GM21367 (cell line): ENCODE measurements at regions not wholly inside any gene's neighbourhood (a gene's known extent, or its start where the extent isn't known, plus 50 kb on each side); places are given as distances from the start of the nearest gene placed in this dataset.

Experiments used
- ATAC-seq: cut with Tn5 transposase; IDR thresholded peaks from one replicate; pipeline ENCODE4 v1.9.1; 2021; ENCODE audit not compliant: unreplicated experiment

DNA sequence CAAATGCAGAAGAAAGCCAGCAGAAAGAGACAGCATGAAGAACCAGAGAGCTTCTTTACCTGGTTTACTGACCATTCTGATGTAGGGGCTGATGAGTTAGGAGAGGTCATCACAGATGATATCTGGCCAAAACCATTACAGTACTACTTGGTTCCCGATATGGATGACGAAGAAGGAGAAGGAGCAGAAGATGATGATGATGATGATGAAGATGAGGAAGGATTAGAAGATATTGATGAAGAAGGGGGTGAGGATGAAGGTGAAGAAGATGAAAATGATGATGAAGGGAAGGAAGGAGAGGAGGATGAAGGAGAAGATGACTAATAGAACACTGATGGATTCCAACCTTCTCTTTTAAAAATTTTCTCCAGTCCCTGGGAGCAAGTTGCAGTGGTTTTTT, 178.2 kb upstream of the CRY1 start:
- ATAC-seq = no peak

GRCh38 chr12:107275530-107275929, 182.2 kb upstream of the CRY1 start:
- ATAC-seq = no peak

DNA sequence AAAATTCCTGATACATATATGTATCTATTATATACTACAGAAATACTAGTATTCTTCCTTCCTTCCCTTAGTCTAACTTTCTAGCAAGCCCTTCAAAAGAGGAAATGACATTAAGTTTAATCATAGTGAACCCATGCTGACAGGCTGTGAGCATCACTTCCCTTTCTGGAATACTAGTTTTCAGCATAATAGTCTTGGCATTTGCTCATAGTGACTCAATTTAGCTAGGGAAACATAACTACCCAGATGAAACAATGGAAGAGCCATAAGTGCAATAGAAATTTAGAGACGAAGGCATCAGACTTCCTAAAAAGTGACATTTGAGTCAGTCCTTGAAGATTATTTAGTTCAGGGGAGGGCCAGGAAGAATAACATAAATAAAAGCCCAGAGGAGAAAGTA, 184.5 kb upstream of the CRY1 start:
- no peak for ATAC-seq

DNA sequence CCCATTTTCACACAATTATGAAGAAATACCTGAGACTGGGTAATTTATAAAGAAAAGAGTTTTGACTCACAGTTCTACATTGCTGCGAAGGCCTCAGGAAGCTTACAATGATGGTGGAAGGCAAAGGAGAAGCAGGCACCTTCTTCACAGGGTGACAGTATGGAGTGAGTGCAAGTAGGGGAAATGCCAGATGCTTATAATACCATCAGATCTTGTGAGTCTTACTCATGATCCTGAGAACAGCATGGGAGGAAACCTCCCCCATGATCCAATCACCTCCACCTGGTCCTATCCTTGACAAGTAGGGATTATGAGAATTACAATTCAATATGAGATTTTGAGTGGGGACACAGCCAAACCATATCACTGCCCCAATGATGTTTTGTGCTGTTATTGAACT, 189.3 kb upstream of the CRY1 start:
- no peak for ATAC-seq

GRCh38 chr12:107283652-107284051, 190.3 kb upstream of the CRY1 start:
- ATAC-seq = no peak

DNA sequence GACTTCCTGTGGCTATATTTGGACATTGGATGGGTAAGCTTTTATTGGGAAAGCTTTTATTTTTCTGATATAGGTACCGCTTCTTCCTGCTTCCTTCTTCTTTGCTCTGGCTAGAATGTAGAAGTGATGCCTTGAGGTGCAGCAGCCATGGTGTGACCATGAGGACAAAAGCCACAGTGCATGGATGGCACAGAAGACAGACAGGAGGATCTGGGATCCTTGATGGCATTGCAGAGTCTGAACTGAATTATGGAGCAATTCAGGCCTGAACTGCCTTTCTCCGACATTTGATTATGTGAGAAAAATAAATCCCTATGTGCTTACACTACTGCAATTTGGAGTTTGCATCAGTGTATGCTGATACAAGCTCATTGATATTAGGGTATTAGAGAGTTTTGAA, 191.3 kb upstream of the CRY1 start:
- no peak for ATAC-seq

GRCh38 chr12:107287436-107288413, 194.4 kb upstream of the CRY1 start:
- no peak for ATAC-seq

DNA sequence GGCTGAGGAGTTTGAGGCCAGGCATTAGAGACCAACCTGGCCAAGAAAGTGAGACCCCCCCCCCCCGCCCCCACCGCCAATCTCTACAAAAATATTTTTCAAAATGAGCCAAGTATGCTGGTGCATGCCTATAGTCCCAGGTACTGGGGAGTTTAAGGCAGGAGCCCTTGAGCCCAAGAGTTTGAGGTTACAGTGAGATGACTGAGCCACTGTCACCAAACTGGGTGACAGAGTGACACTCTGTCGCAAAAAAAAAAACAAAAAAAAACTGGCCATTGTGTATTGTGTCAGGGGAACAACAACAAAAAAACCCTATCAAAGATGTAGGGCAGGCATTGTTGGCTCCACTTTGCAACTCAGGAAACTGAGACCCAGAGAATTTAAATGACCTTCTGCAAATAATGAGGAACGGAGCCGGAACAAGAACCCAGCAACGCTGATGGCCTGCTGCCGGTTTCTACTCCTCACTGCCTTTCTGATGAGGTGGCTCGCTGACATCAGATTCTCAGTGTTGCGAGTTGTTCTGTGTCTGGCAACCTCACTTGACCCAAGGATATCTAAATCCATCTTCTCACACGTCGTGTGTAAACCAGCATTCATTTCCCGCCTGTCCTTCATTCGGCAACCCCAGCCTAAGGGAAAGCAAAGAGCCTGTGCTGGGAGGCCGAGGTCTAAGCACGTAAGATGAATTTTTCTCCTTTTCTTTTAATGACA, 195.2 kb upstream of the CRY1 start:
- no peak for ATAC-seq

DNA sequence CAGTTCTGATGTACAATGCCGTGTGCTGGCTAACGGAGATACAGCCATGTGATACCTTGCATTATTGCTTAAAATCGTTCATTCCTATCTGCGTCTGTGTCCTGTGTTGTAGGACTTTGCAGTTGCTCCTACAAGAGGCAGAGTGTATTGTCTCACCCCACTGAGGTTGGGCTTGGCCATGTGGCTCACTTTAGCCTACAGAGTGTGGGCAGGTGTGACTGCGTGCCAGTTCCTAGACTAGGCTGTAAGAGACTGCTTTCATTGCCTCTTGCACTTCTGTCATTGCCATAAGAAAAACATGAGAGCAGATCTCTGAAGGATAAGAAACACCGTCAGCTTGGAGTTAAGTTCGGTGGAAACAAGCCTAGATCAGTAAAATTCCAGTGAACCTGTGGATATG, 197.7 kb upstream of the CRY1 start:
- ATAC-seq = no peak

- ATAC-seq = no peak
Measured at GRCh38 chr12:107296681-107297089, 203.3 kb upstream of the CRY1 start.

DNA sequence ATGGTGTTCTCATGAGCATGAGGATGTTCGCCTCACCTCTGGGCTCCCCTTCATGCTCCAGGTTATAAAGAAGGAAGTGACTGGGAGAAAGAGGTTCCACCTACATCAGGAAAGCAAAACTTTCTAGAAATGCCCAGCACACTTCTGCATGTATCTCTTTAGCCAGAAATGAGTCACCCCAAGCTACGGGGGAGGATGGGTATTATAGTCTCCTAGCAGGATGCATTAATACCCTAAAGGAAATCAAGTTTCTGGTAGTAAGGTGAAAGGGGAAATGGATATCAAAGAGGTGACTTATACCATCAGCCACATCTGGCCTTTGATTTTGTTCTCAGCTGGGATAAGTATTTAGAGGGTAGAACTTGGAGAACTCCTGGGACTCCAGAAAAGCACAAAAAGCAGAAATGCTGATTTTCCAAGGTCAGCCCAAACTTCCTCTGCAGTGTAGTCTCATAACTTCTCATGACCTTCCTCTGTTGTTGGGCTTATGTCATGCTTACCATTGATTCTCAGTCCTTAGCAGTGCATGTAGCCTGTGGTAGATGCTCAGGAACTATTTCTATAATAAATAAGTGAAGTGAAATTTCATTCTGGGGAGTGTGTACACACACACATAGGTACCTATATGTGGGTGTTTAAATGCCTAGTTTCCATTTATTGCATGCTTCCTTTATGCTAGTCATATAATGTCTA, 209.4 kb upstream of the CRY1 start:
- ATAC-seq = no peak

GRCh38 chr12:107304588-107305532, 211.5 kb upstream of the CRY1 start:
- no peak for ATAC-seq

GRCh38 chr12:107306141-107306659, 212.9 kb upstream of the CRY1 start:
- ATAC-seq = no peak

GRCh38 chr12:107308310-107308709, 215.0 kb upstream of the CRY1 start:
- no peak for ATAC-seq

- ATAC-seq = no peak
Measured at GRCh38 chr12:107309020-107309419, 215.7 kb upstream of the CRY1 start.

DNA sequence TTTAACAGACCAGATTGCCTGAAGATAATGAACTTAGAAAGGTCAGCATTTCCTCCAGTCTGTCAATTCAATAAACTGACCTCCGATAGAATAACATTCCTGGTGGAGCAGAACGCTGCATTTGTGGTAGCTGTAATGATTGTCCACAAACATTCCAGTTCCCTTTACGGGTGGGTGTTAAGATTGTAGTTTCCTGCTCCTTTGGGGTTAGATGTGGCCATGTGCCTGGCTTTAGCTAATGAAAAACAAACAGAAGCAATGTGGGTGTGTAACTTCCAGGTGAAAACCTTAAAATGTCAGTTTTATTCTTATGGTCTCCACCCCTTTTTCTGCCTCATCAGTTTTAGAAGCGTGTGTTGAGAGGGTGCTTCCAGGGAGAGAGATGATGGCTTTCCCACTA, 217.3 kb upstream of the CRY1 start:
- ATAC-seq = no peak

DNA sequence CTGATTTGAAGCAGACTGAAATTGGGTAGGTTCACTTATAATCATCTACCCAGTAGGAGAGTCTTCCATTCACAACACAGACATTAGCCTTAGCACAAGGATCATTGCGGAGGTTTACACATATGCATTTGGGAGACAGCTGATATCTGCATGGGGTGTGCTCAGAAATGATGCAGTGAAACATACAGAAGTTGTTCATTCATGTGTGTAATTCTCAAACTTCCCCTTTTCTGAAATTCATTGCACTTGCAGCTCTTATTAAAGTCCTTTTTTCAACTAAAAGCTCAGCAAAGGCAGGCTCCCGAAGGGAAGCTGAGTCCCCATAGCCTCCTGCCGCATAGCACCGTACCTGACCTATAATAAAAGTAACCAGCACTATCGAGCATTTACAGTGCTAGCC, 218.3 kb upstream of the CRY1 start:
- no peak for ATAC-seq

DNA sequence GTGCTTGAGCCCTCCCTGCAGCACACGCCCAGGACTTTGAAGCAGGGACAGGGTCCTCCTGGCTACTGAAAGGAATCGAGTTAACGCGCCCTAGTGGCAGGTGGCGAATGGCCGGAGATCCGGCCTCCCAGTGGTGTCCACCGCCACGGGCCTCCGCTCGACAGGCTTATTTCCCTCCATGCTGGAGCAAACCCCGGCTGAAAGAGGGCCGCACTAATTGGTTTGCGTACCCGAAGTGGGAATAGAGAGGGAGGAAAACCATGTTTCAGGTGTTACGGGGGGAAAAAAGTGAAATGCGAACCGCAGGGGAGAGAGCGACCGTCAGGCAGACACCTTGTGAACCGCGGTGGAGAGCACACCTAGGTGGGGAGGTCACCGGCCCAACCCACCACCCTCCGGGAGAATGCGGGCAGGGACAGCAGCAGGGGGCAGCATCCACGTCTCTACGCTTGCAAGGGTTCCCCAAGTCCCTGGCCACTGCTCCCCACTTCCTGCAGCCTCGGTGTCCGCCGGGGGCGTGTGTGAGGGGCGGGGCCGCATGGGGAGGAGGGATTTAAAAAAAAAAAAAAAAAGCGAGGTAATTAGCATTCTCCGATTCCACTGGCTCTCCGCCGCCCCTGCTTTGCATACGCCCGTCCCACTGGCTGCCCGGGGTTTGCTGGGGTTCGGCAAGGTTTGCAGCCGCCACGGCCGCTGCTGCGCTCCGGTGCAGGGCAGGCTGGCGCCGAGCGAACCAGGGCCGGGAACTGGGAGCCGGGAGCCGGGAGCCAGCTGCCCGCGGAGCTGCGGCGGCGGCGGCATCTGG, 224.6 kb upstream of the CRY1 start:
- ATAC-seq = no peak

GRCh38 chr12:107318556-107318805, 225.1 kb upstream of the CRY1 start:
- no peak for ATAC-seq
